GM13977 (cell line): ENCODE measurements at regions not wholly inside any gene's neighbourhood (a gene's known extent, or its start where the extent isn't known, plus 50 kb on each side); places are given as distances from the start of the nearest gene placed in this dataset.

ENCODE experiments used
- DNase-seq: peaks from one replicate; pipeline ENCODE4 v3.0.0; 2012; ENCODE audit warnings: low spot score
- CTCF ChIP-seq: IDR thresholded peaks from 2 replicates; pipeline ENCODE4 v1.5.1; 2012; ENCODE audit warnings: mild to moderate bottlenecking, control low read depth; ENCODE audit not compliant: insufficient read depth; ENCODE audit errors: extremely low read depth, missing control alignments
- in situ Hi-C: fragments of 300-500 bp; cut with MboI; formaldehyde crosslinking; loops from one replicate; pipeline ENCODE4 v1.12.0; 2022; ENCODE audit warnings: low sequenced_read_pairs, low pct_unique_long_range_greater_than_20kb, mixed read lengths, inconsistent platforms; ENCODE audit not compliant: unreplicated experiment

GRCh38 chr3:118213892-118214291 is 820.8 kb downstream of the IGSF11 start:
- DNase-seq = no peak
- no peak for TF ChIP-seq CTCF
- in situ Hi-C loops = no loop called here

- DNase-seq = no peak
- no peak for TF ChIP-seq CTCF
- in situ Hi-C loops = no loop called here
These were observed 808.4 kb downstream of the IGSF11 start for GRCh38 chr3:118226206-118226605.

GRCh38 chr3:118227191-118227590 is 807.5 kb downstream of the IGSF11 start:
- in situ Hi-C loops = no loop called here
- no peak for DNase-seq
- no peak for TF ChIP-seq CTCF

- DNase-seq = no peak
- no peak for TF ChIP-seq CTCF
- in situ Hi-C loops = no loop called here
These were observed 806.5 kb downstream of the IGSF11 start for GRCh38 chr3:118228151-118228550.

- in situ Hi-C loops = no loop called here
- no peak for TF ChIP-seq CTCF
These were observed 805.5 kb downstream of the IGSF11 start for GRCh38 chr3:118229196-118229595.

GRCh38 chr3:118231578-118231977 is 803.1 kb downstream of the IGSF11 start:
- no peak for DNase-seq
- no peak for TF ChIP-seq CTCF
- in situ Hi-C loops = no loop called here

More at GRCh38 chr3:118229196-118229595, 805.5 kb downstream of the IGSF11 start:
- DNase-seq = no peak

- no peak for DNase-seq
- in situ Hi-C loops = no loop called here
- no peak for TF ChIP-seq CTCF
These were observed 795.4 kb downstream of the IGSF11 start for GRCh38 chr3:118239253-118239652.
